ENCODE measurements at regions not wholly inside any gene's neighbourhood (a gene's known extent, or its start where the extent isn't known, plus 50 kb on each side); places are given as distances from the start of the nearest gene placed in this dataset.

DNA sequence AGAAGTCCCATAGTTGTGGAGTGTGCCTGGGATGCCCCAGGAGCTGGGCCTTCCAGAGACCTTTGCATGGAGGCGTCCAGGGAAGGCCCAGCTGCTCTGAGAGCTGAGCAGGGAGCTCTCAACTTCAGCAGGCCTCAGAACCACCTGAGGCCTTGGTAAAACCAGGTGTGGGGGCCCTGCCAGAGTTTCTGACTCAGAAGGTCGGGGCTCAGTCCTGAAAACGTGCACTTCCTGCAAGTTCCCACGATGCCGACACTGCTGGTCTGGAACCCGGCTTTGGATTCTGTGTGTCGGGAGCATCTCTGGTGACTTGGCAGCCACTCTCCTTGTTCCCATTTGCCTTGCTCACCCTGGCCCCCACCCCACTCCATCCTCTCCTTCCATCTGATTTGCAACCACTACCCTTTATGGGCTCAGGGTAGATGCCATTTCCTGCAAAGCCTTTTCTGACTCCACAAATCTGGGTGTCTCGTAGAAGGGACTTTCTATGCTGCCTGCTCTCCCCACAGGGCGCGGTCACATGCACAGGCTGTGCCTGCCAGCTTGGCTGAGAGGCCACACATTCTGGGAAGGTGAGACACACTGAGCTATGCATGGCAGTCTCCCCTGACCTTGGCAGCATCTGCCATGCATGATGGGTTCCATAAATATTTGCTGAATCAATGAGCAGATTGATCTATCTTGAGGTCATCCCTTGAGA, 244.7 kb downstream of the COL4A1 start:
- DNase-seq (ENCODE audit: extremely low spot score): no peak
- POLR2A ChIA-PET: no interaction called here
- CTCF ChIA-PET: interaction anchor here (1.1 kb wide), 1 partner anchor 9 kb away, joined by 3 read pairs; no protein-coding TSS in a partner anchor
- TF ChIP-seq, protein P1, sequence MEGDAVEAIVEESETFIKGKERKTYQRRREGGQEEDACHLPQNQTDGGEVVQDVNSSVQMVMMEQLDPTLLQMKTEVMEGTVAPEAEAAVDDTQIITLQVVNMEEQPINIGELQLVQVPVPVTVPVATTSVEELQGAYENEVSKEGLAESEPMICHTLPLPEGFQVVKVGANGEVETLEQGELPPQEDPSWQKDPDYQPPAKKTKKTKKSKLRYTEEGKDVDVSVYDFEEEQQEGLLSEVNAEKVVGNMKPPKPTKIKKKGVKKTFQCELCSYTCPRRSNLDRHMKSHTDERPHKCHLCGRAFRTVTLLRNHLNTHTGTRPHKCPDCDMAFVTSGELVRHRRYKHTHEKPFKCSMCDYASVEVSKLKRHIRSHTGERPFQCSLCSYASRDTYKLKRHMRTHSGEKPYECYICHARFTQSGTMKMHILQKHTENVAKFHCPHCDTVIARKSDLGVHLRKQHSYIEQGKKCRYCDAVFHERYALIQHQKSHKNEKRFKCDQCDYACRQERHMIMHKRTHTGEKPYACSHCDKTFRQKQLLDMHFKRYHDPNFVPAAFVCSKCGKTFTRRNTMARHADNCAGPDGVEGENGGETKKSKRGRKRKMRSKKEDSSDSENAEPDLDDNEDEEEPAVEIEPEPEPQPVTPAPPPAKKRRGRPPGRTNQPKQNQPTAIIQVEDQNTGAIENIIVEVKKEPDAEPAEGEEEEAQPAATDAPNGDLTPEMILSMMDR (IDR thresholded peaks at IDR 0.05; ENCODE audit: control extremely low read depth, extremely low read depth, low read depth, missing control alignments): no peak

DNA sequence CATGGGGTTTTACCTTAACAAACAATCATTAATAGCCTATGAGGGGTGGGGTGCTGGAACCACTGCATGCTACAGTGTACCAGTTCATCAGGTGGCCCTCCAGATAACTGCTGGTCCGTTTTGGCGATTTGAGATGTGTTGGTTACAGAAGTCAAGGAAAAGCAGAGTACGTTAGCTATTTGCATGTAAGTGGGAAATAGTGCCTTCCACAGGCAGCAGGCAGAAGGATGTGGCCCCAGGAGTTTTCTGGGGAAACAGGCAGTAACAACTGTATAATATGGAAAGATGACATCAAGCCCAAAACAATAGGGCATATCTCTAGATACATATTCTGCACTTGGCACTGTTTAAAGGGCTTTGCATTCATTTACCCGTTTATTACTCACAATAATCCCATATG, 245.7 kb downstream of the COL4A1 start:
- CTCF ChIA-PET: no interaction called here
- TF ChIP-seq, protein P1 (IDR thresholded peaks at IDR 0.05; ENCODE audit: control extremely low read depth, extremely low read depth, low read depth, missing control alignments): no peak
- no peak for DNase-seq (ENCODE audit: extremely low spot score)
- POLR2A ChIA-PET: no interaction called here

DNA sequence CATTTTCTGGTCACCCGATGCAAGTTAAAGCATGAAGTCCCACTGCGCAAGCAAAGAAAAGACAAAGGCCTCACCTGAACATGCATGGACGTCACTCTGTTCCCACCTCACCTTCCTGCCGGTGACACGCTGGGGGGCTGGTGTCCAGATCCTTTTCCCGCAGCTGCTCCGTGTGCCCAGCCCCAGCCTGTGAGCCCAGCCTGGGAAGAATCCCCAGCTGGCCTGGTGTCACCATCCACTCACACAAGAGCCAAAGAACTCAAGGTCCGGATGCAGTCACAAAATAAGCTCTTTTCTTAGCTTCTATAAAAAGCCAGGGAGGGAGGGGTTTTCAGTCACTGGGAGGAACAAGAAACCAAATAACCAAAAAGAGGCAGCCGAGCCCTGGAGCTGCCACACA, 249.9 kb downstream of the COL4A1 start:
- ChIA-PET CTCF (no interaction called here), POLR2A (no interaction called here)
- TF ChIP-seq, protein P1 (IDR thresholded peaks at IDR 0.05; ENCODE audit: control extremely low read depth, extremely low read depth, low read depth, missing control alignments): no peak
- DNase-seq (ENCODE audit: extremely low spot score): no peak

DNA sequence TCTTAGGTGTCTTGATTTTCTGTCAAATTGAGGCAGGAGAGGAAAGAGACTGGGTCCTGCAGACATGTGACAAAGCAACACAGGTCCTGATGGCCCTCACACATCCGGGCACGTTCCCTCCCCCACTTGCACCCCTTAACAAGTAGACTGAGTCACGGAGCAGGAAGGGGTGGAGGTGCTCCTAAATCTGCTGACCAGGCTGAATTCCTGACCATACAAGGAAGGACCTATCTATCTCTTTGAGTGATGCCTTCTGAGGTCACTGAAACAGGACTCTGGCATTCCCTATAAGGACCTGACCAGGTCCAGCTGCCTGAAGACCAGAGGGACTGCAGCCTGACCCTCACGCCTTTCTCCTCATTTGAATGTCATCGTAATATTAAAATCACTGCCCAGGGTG, 250.3 kb downstream of the COL4A1 start:
- TF ChIP-seq, protein P1 (IDR thresholded peaks at IDR 0.05; ENCODE audit: control extremely low read depth, extremely low read depth, low read depth, missing control alignments): no peak
- ChIA-PET CTCF (no interaction called here), POLR2A (no interaction called here)
- no peak for DNase-seq (ENCODE audit: extremely low spot score)

DNA sequence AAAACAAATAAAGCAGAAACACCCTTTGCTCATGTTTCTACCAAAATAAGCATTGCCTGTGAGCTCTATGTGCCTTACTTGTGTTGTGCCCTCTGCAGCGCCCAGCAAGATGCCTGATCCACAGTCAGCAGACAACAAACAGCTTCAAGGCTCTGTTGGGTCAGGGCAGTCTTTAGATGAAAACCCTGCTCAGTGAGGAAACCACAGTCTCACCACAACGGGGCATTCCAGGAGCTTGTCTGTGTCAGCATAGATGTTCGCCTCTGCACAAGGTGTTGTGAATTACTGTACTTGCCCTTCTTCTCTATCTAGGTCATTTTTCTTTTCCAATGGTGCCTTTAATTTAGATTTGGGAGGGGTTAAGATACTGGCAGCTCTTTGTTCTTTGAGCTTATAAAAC, 251.9 kb downstream of the COL4A1 start:
- CTCF ChIA-PET: no interaction called here
- TF ChIP-seq, protein P1 (IDR thresholded peaks at IDR 0.05; ENCODE audit: control extremely low read depth, extremely low read depth, low read depth, missing control alignments): no peak
- POLR2A ChIA-PET: no interaction called here
- DNase-seq (ENCODE audit: extremely low spot score): no peak

DNA sequence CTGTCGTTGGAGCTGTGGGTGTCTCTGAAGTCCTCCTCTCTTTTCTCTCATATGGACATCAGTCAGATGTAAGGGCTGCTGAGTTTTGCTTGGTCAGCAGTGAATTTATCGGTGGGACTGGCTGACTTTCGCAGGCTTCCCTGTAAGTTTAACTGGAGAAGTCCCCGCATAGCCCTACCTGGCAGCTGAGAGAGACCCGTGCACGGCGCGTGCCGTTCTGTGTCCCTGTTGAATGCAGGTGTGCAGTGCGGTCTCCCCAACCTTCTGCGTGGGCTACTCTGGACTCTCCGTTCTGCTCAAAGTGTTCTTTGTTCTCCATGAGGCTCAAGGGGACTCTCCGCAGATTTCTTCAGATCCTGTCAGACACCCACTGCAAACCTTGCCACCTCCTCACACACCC, 252.9 kb downstream of the COL4A1 start:
- DNase-seq (ENCODE audit: extremely low spot score): no peak
- ChIA-PET POLR2A (no interaction called here), CTCF (no interaction called here)
- TF ChIP-seq, protein P1 (IDR thresholded peaks at IDR 0.05; ENCODE audit: control extremely low read depth, extremely low read depth, low read depth, missing control alignments): no peak

Data from GM10248 (cell line).